ENCODE measurements at regions not wholly inside any gene's neighbourhood (a gene's known extent, or its start where the extent isn't known, plus 50 kb on each side); places are given as distances from the start of the nearest gene placed in this dataset.

GRCh38 chr5:73339051-73339575 is 109.5 kb downstream of the FOXD1 start:
- peaks cover 17% of the 10 kb centered on the region for H3K4me1 ChIP-seq (ENCODE audit: insufficient read depth)
- H2AFZ ChIP-seq, result no peak overlapping the region
- WGBS (ENCODE audit: low lambda C conversion rate, missing lambda C conversion rate), result 78% methylated on average over 15 of the region's 15 CpGs
- peaks cover 6% of the 10 kb centered on the region for H3K27me3 ChIP-seq
- no peak for TF ChIP-seq EZH2phosphoT487 (IDR thresholded peaks at IDR 0.05; ENCODE audit: low read depth, severe bottlenecking, unreplicated experiment)
- no peak for TF ChIP-seq CTCF (IDR thresholded peaks at IDR 0.05; ENCODE audit: poor library complexity)
- TF ChIP-seq EZH2 (IDR thresholded peaks at IDR 0.05; ENCODE audit: borderline replicate concordance), result no peak
- H3K4me2 ChIP-seq, result no peak overlapping the region
- H3K4me3 ChIP-seq, result no peak overlapping the region
- H3K9me2 ChIP-seq (replicated peaks; ENCODE audit: insufficient read depth), result no peaks in the 10 kb centered on the region
- DNase-seq (ENCODE audit: low spot score), result no peak
- no peaks in the 10 kb centered on the region for H3K79me2 ChIP-seq
- H3K9me3 ChIP-seq (ENCODE audit: low read depth), result no peaks in the 10 kb centered on the region
- no peaks in the 10 kb centered on the region for H3K36me3 ChIP-seq (replicated peaks; ENCODE audit: insufficient read depth, low read depth)
- no peaks in the 10 kb centered on the region for H4K20me1 ChIP-seq (ENCODE audit: insufficient read depth, poor library complexity, severe bottlenecking)
- H3K27ac ChIP-seq, result no peak overlapping the region

GRCh38 chr5:73338256-73339050 is 110.1 kb downstream of the FOXD1 start:
- Histone ChIP-seq H3K79me2 (no peaks in the 10 kb centered on the region), H3K9me2 (replicated peaks; ENCODE audit: insufficient read depth) (no peaks in the 10 kb centered on the region), H3K4me3 (no peak overlapping the region), H2AFZ (no peak overlapping the region), H3K9me3 (ENCODE audit: low read depth) (no peaks in the 10 kb centered on the region), H3K4me2 (peak overlapping the region; percentile 35), H3K4me1 (ENCODE audit: insufficient read depth) (peaks cover 17% of the 10 kb centered on the region), H3K27ac (no peak overlapping the region), H4K20me1 (ENCODE audit: insufficient read depth, poor library complexity, severe bottlenecking) (no peaks in the 10 kb centered on the region), H3K27me3 (peaks cover 6% of the 10 kb centered on the region), H3K36me3 (replicated peaks; ENCODE audit: insufficient read depth, low read depth) (no peaks in the 10 kb centered on the region)
- WGBS (ENCODE audit: low lambda C conversion rate, missing lambda C conversion rate), result 57% methylated on average over 17 of the region's 17 CpGs
- TF ChIP-seq CTCF (IDR thresholded peaks at IDR 0.05; ENCODE audit: poor library complexity) (no peak), EZH2 (IDR thresholded peaks at IDR 0.05; ENCODE audit: borderline replicate concordance) (no peak), EZH2phosphoT487 (IDR thresholded peaks at IDR 0.05; ENCODE audit: low read depth, severe bottlenecking, unreplicated experiment) (no peak)
- no peak for DNase-seq (ENCODE audit: low spot score)

GRCh38 chr5:73337586-73338255 is 110.9 kb downstream of the FOXD1 start:
- WGBS (ENCODE audit: low lambda C conversion rate, missing lambda C conversion rate), result 89% methylated on average over 9 of the region's 9 CpGs
- Histone ChIP-seq H3K36me3 (replicated peaks; ENCODE audit: insufficient read depth, low read depth) (no peaks in the 10 kb centered on the region), H3K4me3 (no peak overlapping the region), H3K4me1 (ENCODE audit: insufficient read depth) (peaks cover 17% of the 10 kb centered on the region), H3K27ac (no peak overlapping the region), H4K20me1 (ENCODE audit: insufficient read depth, poor library complexity, severe bottlenecking) (no peaks in the 10 kb centered on the region), H3K4me2 (peak overlapping the region; percentile 35), H3K9me2 (replicated peaks; ENCODE audit: insufficient read depth) (no peaks in the 10 kb centered on the region), H2AFZ (no peak overlapping the region), H3K79me2 (no peaks in the 10 kb centered on the region), H3K9me3 (ENCODE audit: low read depth) (no peaks in the 10 kb centered on the region), H3K27me3 (peaks cover 6% of the 10 kb centered on the region)
- no peak for TF ChIP-seq EZH2phosphoT487 (IDR thresholded peaks at IDR 0.05; ENCODE audit: low read depth, severe bottlenecking, unreplicated experiment)
- no peak for TF ChIP-seq CTCF (IDR thresholded peaks at IDR 0.05; ENCODE audit: poor library complexity)
- DNase-seq (ENCODE audit: low spot score), result no peak
